Glutamatergic neuron (in vitro differentiated cells): ENCODE measurements at regions not wholly inside any gene's neighbourhood (a gene's known extent, or its start where the extent isn't known, plus 50 kb on each side); places are given as distances from the start of the nearest gene placed in this dataset.

Experiments
- DNase-seq: peaks from one replicate; pipeline ENCODE4 v3.0.0; 2022
- H3K27ac Mint-ChIP-seq: one replicate; pipeline ENCODE4 v1.8.0; 2020; ENCODE audit warnings: mild to moderate bottlenecking, mixed read lengths, inconsistent platforms; ENCODE audit not compliant: unreplicated experiment
- H3K27me3 Mint-ChIP-seq: one replicate; pipeline ENCODE4 v1.8.0; 2020; ENCODE audit warnings: mild to moderate bottlenecking, moderate library complexity, mixed read lengths, inconsistent platforms; ENCODE audit not compliant: unreplicated experiment
- H3K36me3 Mint-ChIP-seq: one replicate; pipeline ENCODE4 v1.8.0; 2020; ENCODE audit warnings: mild to moderate bottlenecking, mixed read lengths, inconsistent platforms; ENCODE audit not compliant: unreplicated experiment
- H3K4me1 Mint-ChIP-seq: one replicate; pipeline ENCODE4 v1.8.0; 2020; ENCODE audit warnings: mild to moderate bottlenecking, low read depth, mixed read lengths, inconsistent platforms; ENCODE audit not compliant: unreplicated experiment
- H3K4me3 Mint-ChIP-seq: one replicate; pipeline ENCODE4 v1.8.0; 2020; ENCODE audit warnings: mild to moderate bottlenecking, mixed read lengths, inconsistent platforms; ENCODE audit not compliant: unreplicated experiment
- H3K9me3 Mint-ChIP-seq: one replicate; pipeline ENCODE4 v1.8.0; 2020; ENCODE audit warnings: mild to moderate bottlenecking, moderate library complexity, mixed read lengths, inconsistent platforms; ENCODE audit not compliant: unreplicated experiment
- TF ChIP-seq, protein P1 (sequence below): fragments of 200-600 bp; sonication (generic); IDR thresholded peaks from one replicate; pipeline ENCODE4 v1.5.0; 2021; ENCODE audit not compliant: partially characterized antibody, unreplicated experiment

- Mint-ChIP-seq H3K27me3 (peaks cover 2% of the 10 kb centered on the region), H3K36me3 (no peaks in the 10 kb centered on the region), H3K4me3 (no peak overlapping the region), H3K9me3 (no peaks in the 10 kb centered on the region), H3K27ac (no peak overlapping the region), H3K4me1 (peaks cover 3% of the 10 kb centered on the region)
- TF ChIP-seq, protein P1, sequence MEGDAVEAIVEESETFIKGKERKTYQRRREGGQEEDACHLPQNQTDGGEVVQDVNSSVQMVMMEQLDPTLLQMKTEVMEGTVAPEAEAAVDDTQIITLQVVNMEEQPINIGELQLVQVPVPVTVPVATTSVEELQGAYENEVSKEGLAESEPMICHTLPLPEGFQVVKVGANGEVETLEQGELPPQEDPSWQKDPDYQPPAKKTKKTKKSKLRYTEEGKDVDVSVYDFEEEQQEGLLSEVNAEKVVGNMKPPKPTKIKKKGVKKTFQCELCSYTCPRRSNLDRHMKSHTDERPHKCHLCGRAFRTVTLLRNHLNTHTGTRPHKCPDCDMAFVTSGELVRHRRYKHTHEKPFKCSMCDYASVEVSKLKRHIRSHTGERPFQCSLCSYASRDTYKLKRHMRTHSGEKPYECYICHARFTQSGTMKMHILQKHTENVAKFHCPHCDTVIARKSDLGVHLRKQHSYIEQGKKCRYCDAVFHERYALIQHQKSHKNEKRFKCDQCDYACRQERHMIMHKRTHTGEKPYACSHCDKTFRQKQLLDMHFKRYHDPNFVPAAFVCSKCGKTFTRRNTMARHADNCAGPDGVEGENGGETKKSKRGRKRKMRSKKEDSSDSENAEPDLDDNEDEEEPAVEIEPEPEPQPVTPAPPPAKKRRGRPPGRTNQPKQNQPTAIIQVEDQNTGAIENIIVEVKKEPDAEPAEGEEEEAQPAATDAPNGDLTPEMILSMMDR: no peak
- DNase-seq: no peak
Observed at GRCh38 chr14:65279958-65280357, 132.6 kb upstream of the FUT8 start.

DNA sequence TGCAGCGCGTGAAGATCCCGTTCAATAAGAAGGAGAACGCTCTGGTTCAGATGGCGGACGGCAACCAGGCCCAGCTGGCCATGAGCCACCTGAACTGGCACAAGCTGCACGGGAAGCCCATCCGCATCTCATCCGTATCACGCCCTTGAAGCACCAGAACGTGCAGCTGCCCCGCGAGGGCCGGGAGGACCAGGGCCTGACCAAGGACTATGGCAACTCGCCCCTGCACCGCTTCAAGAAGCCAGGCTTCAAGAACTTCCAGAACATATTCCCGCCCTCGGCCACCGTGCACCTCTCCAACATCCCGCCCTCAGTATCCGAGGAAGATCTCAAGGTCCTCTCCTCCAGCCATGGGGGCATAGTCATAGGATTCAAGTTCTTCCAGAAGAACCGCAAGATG lies 131.9 kb upstream of the FUT8 start:
- DNase-seq: no peak
- Mint-ChIP-seq H3K27me3 (peaks cover 2% of the 10 kb centered on the region), H3K27ac (no peak overlapping the region), H3K36me3 (no peaks in the 10 kb centered on the region), H3K9me3 (no peaks in the 10 kb centered on the region), H3K4me1 (peaks cover 3% of the 10 kb centered on the region), H3K4me3 (no peak overlapping the region)
- TF ChIP-seq, protein P1: no peak

- Mint-ChIP-seq H3K4me1 (no peaks in the 10 kb centered on the region), H3K4me3 (no peak overlapping the region), H3K36me3 (no peaks in the 10 kb centered on the region), H3K9me3 (no peaks in the 10 kb centered on the region), H3K27me3 (peaks cover 2% of the 10 kb centered on the region), H3K27ac (no peak overlapping the region)
- no peak for DNase-seq
- TF ChIP-seq, protein P1: no peak
Observed at GRCh38 chr14:65281991-65282895, 130.3 kb upstream of the FUT8 start.

DNA sequence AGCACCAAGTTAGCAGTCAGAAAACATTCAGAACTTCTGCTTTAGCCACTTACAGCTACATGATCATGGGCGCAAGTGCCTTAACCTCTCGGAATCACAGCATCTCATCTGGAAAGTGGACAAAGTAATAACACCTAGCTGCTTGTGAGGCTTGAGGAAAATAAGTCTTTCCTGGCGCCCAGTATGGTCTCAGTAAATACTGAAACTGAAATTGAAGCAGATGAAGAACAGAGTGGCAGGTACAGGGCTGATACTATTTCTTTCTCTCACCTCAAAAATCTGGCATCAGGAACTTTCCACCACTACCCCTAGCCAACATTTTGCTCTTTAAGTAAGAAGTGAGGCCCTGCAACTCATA lies 129.7 kb upstream of the FUT8 start:
- H3K9me3 Mint-ChIP-seq: no peaks in the 10 kb centered on the region
- DNase-seq: no peak
- H3K4me1 Mint-ChIP-seq: no peaks in the 10 kb centered on the region
- TF ChIP-seq, protein P1: no peak
- H3K4me3 Mint-ChIP-seq: no peak overlapping the region
- no peaks in the 10 kb centered on the region for H3K36me3 Mint-ChIP-seq
- H3K27ac Mint-ChIP-seq: no peak overlapping the region
- H3K27me3 Mint-ChIP-seq: peaks cover 2% of the 10 kb centered on the region

GRCh38 chr14:65286443-65286842 lies 126.1 kb upstream of the FUT8 start:
- peaks cover 2% of the 10 kb centered on the region for H3K27me3 Mint-ChIP-seq
- no peak overlapping the region for H3K27ac Mint-ChIP-seq
- H3K4me3 Mint-ChIP-seq: no peak overlapping the region
- no peaks in the 10 kb centered on the region for H3K36me3 Mint-ChIP-seq
- H3K9me3 Mint-ChIP-seq: no peaks in the 10 kb centered on the region
- TF ChIP-seq, protein P1: no peak
- H3K4me1 Mint-ChIP-seq: no peaks in the 10 kb centered on the region
- DNase-seq: no peak
